Mesenchymal stem cell (in vitro differentiated cells and primary cell): ENCODE measurements at regions not wholly inside any gene's neighbourhood (a gene's known extent, or its start where the extent isn't known, plus 50 kb on each side); places are given as distances from the start of the nearest gene placed in this dataset.

Source experiments
- DNase-seq: peaks from one replicate; pipeline ENCODE4 v3.0.0-alpha.2; 2013
- H2AFZ ChIP-seq: one replicate; pipeline ENCODE4 v1.6.1; 2013; ENCODE audit warnings: low read depth, mild to moderate bottlenecking, control low read depth, inconsistent platforms, low read length, moderate library complexity
- H2AK5ac ChIP-seq: 2 replicates; pipeline ENCODE4 v1.6.1; 2013; ENCODE audit warnings: low read length, moderate library complexity, mild to moderate bottlenecking, inconsistent platforms; ENCODE audit not compliant: severe bottlenecking
- H2BK120ac ChIP-seq: one replicate; pipeline ENCODE4 v1.6.1; 2013; ENCODE audit warnings: low read depth, mild to moderate bottlenecking, inconsistent platforms, low read length, moderate library complexity
- H2BK12ac ChIP-seq, 2 experiments: one replicate each; pipeline ENCODE4 v1.6.1; 2013; ENCODE audit warnings: inconsistent platforms in 2 of 2, low read length in 2 of 2, mild to moderate bottlenecking in 2 of 2, moderate library complexity in 2 of 2, control low read depth in 1 of 2
- H2BK15ac ChIP-seq: one replicate; pipeline ENCODE4 v1.6.1; 2013; ENCODE audit warnings: mild to moderate bottlenecking, low read depth, inconsistent platforms; ENCODE audit not compliant: poor library complexity, severe bottlenecking
- H2BK5ac ChIP-seq: 2 replicates; pipeline ENCODE4 v1.6.1; 2013; ENCODE audit warnings: low read depth, mild to moderate bottlenecking, low read length, control low read depth, inconsistent platforms; ENCODE audit not compliant: poor library complexity, severe bottlenecking
- H3K14ac ChIP-seq, 2 experiments: one replicate each; pipeline ENCODE4 v1.6.1; 2013; ENCODE audit warnings: inconsistent platforms in 2 of 2, low read length in 2 of 2, control low read depth in 1 of 2, mild to moderate bottlenecking in 1 of 2, moderate library complexity in 1 of 2
- H3K18ac ChIP-seq, 2 experiments: one replicate each; pipeline ENCODE4 v1.6.1; 2013; ENCODE audit warnings: inconsistent platforms in 2 of 2, low read length in 2 of 2, control low read depth in 1 of 2, low read depth in 1 of 2, mild to moderate bottlenecking in 1 of 2
- H3K23ac ChIP-seq, 2 experiments: one replicate each; pipeline ENCODE4 v1.6.1; 2013; ENCODE audit warnings: inconsistent platforms in 2 of 2, low read length in 2 of 2, mild to moderate bottlenecking in 2 of 2, moderate library complexity in 2 of 2, control low read depth in 1 of 2
- H3K27ac ChIP-seq: 2 replicates; pipeline ENCODE4 v1.5.1; 2013; ENCODE audit warnings: mild to moderate bottlenecking, moderate library complexity, low read length, control low read depth, inconsistent platforms; ENCODE audit not compliant: poor library complexity, severe bottlenecking
- H3K27me3 ChIP-seq, 2 experiments: 2 replicates each; pipeline versions ENCODE4 v1.6.1 to v1.7.0; 2013; ENCODE audit warnings: low read length in 2 of 2, mild to moderate bottlenecking in 2 of 2, moderate library complexity in 2 of 2, control low read depth in 1 of 2, inconsistent platforms in 1 of 2; ENCODE audit not compliant: control insufficient read depth in 1 of 2, insufficient read depth in 1 of 2
- H3K36me3 ChIP-seq, 2 experiments: 2 replicates each; pipeline versions ENCODE4 v1.6.1 to v1.7.0; 2013; ENCODE audit warnings: low read length in 2 of 2, control low read depth in 1 of 2, inconsistent platforms in 1 of 2, low read depth in 1 of 2, mild to moderate bottlenecking in 1 of 2; ENCODE audit not compliant: insufficient read depth in 2 of 2, control insufficient read depth in 1 of 2
- H3K4ac ChIP-seq, 2 experiments: one replicate each; pipeline ENCODE4 v1.6.1; 2013; ENCODE audit warnings: inconsistent platforms in 2 of 2, low read length in 2 of 2, mild to moderate bottlenecking in 2 of 2, moderate library complexity in 2 of 2, control low read depth in 1 of 2, low read depth in 1 of 2
- H3K4me1 ChIP-seq: 2 replicates; pipeline ENCODE4 v1.6.1; 2013; ENCODE audit warnings: low read depth, low read length, control low read depth; ENCODE audit not compliant: control insufficient read depth, insufficient read depth
- H3K4me2 ChIP-seq: 2 replicates; pipeline ENCODE4 v1.6.1; 2013; ENCODE audit warnings: low read length, mild to moderate bottlenecking, inconsistent platforms; ENCODE audit not compliant: poor library complexity, severe bottlenecking
- H3K4me3 ChIP-seq, 2 experiments: 2 replicates each; pipeline versions ENCODE4 v1.5.1 to v1.7.0; 2013; ENCODE audit warnings: low read length in 2 of 2, mild to moderate bottlenecking in 2 of 2, control low read depth in 1 of 2, low read depth in 1 of 2; ENCODE audit not compliant: insufficient read depth in 1 of 2
- H3K79me1 ChIP-seq: replicated peaks from 2 replicates; pipeline ENCODE4 v1.6.1; 2013; ENCODE audit warnings: mild to moderate bottlenecking, control low read depth, low read length, inconsistent platforms; ENCODE audit not compliant: poor library complexity, severe bottlenecking
- H3K9ac ChIP-seq: 2 replicates; pipeline ENCODE4 v1.7.0; 2013; ENCODE audit warnings: mild to moderate bottlenecking, low read length, moderate library complexity
- H3K9me3 ChIP-seq: 2 replicates; pipeline ENCODE4 v1.7.0; 2013; ENCODE audit warnings: mild to moderate bottlenecking, low read length; ENCODE audit not compliant: control insufficient read depth
- H4K8ac ChIP-seq: one replicate; pipeline ENCODE4 v1.6.1; 2013; ENCODE audit warnings: inconsistent platforms, mild to moderate bottlenecking, low read length, moderate library complexity
- H4K91ac ChIP-seq: one replicate; pipeline ENCODE4 v1.6.1; 2013; ENCODE audit warnings: mild to moderate bottlenecking, low read length, inconsistent platforms
- WGBS: methylation state at CpG from one replicate; pipeline ENCODE4 v1.1.7; 2013; ENCODE audit warnings: mixed read lengths; 5-methylcytosine and 5-hydroxymethylcytosine counted together

DNA sequence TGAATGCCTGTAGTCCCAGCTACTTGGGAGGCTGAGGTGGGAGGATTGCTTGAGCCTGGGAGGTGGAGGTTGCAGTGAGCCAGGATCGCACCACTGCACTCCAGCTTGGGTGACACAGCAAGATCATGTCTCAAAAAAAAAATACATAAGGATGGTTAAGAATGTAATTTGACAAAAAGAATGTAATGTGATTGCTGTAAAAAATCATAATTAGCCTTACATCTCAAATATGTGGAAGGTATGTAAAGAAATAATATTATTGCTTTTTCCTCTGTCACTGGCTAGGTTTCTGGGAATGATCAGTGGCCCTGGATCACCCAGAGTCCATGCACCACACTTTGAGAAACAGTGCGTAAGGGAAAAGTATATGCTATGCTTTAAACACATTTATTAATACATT is 106.1 kb upstream of the C1GALT1C1 start:
- Histone ChIP-seq H4K8ac (no peak overlapping the region), H2BK15ac (no peak overlapping the region), H3K4me2 (no peak overlapping the region), H4K91ac (no peak overlapping the region), H2BK12ac (no peak overlapping the region), H2AFZ (no peak overlapping the region), H3K9me3 (no peaks in the 10 kb centered on the region), H2BK5ac (no peak overlapping the region), H3K18ac (no peak overlapping the region), H3K9ac (no peak overlapping the region), H3K4ac (no peak overlapping the region), H3K36me3 (no peaks in the 10 kb centered on the region), H3K14ac (no peak overlapping the region), H3K79me1 (no peaks in the 10 kb centered on the region), H3K4me1 (peaks cover 5% of the 10 kb centered on the region), H3K23ac (no peak overlapping the region), H3K27me3 (no peaks in the 10 kb centered on the region), H2BK120ac (no peak overlapping the region), H3K4me3 (no peak overlapping the region), H3K27ac (no peak overlapping the region), H2AK5ac (no peak overlapping the region)
- WGBS, result no CpG with 5 or more reads among the region's 2 CpGs
- DNase-seq, result no peak

DNA sequence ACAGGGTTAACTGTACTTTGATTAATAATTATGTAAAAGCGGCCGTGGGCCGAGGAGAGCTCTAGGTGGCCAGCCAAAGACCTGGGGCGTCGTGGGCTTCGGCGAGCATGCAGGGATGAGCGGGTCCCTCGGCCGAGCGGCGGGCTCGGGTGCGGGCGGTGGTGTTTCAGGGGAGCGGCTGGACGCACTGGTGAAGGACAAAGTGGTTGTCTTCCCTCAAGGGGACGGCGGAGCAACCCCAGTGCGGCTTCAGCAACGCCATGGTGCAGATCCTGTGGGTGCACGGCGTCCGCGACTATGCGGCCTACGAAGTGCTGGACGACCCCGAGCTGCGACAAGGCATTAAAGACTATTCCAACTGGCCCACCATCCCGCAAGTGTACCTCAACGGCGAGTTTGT is 103.0 kb upstream of the C1GALT1C1 start:
- no peak overlapping the region for H2AK5ac ChIP-seq
- no peak overlapping the region for H2BK5ac ChIP-seq
- no peak overlapping the region for H3K18ac ChIP-seq
- H3K27ac ChIP-seq, result no peak overlapping the region
- H2BK15ac ChIP-seq, result no peak overlapping the region
- H3K23ac ChIP-seq, result no peak overlapping the region
- no peak overlapping the region for H3K4ac ChIP-seq
- H4K91ac ChIP-seq, result no peak overlapping the region
- peaks cover 5% of the 10 kb centered on the region for H3K4me1 ChIP-seq
- no peak overlapping the region for H3K4me2 ChIP-seq
- H3K27me3 ChIP-seq, result no peaks in the 10 kb centered on the region
- H3K36me3 ChIP-seq, result no peaks in the 10 kb centered on the region
- H2BK120ac ChIP-seq, result no peak overlapping the region
- H3K9me3 ChIP-seq, result no peaks in the 10 kb centered on the region
- H2BK12ac ChIP-seq, result no peak overlapping the region
- H3K79me1 ChIP-seq, result no peaks in the 10 kb centered on the region
- no peak overlapping the region for H3K14ac ChIP-seq
- H2AFZ ChIP-seq, result no peak overlapping the region
- H4K8ac ChIP-seq, result no peak overlapping the region
- H3K9ac ChIP-seq, result no peak overlapping the region
- DNase-seq, result no peak
- H3K4me3 ChIP-seq, result no peak overlapping the region
- WGBS, result 93% methylated on average over 28 of the region's 33 CpGs

DNA sequence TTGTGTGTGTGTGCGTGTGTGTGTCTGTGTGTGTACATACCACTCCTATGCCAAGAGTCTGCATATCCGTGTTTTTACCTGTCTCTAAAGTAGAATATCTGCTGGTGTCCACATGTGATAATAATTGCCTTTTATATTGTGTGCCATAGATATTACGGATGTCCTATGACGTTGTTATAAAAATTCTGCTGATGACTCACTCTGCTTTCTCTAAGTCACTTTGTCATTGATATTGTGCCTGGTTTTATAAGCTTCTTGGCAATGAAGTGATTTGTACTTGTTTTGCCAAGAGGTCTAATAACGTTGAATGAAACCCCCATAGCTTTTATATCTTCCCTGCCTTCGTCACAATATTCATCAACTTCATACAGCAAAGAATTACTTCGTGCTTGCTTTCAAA is 102.6 kb upstream of the C1GALT1C1 start:
- Histone ChIP-seq H2BK12ac (no peak overlapping the region), H3K18ac (no peak overlapping the region), H3K4ac (no peak overlapping the region), H3K27me3 (no peaks in the 10 kb centered on the region), H2AFZ (no peak overlapping the region), H2BK120ac (no peak overlapping the region), H3K79me1 (no peaks in the 10 kb centered on the region), H3K4me2 (no peak overlapping the region), H3K27ac (no peak overlapping the region), H3K14ac (no peak overlapping the region), H3K9ac (no peak overlapping the region), H3K23ac (no peak overlapping the region), H2BK5ac (no peak overlapping the region), H3K4me3 (no peak overlapping the region), H3K9me3 (no peaks in the 10 kb centered on the region), H3K36me3 (no peaks in the 10 kb centered on the region), H2BK15ac (no peak overlapping the region), H4K91ac (no peak overlapping the region), H2AK5ac (no peak overlapping the region), H4K8ac (no peak overlapping the region), H3K4me1 (peaks cover 5% of the 10 kb centered on the region)
- WGBS, result 100% methylated on average over 2 of the region's 7 CpGs
- no peak for DNase-seq

DNA sequence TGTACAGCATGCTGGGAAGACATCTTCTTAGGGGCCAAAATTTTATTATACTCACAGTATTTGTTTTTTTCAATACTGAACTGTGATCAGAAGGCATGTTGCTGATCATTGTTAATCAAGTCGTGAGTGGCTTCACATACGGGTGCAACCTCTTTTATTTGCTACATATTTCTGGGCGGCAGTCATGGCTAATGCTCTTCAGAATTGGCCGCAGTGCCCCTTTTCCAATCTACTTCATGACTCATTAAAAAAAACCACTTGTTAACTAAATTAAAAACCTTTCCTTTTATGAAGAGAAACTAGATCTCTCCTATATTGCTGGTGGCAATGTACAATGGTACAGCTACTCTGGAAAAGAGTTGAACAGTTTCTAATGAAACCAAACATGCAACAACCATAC is 101.5 kb upstream of the C1GALT1C1 start:
- H3K9me3 ChIP-seq, result no peaks in the 10 kb centered on the region
- no peak overlapping the region for H3K27ac ChIP-seq
- no peak for DNase-seq
- H4K8ac ChIP-seq, result no peak overlapping the region
- no peak overlapping the region for H2BK120ac ChIP-seq
- no peak overlapping the region for H2AK5ac ChIP-seq
- 31% methylated on average over 2 of the region's 4 CpGs for WGBS
- H3K23ac ChIP-seq, result no peak overlapping the region
- H2AFZ ChIP-seq, result no peak overlapping the region
- no peak overlapping the region for H3K4me2 ChIP-seq
- H3K18ac ChIP-seq, result no peak overlapping the region
- no peak overlapping the region for H2BK5ac ChIP-seq
- H3K4me1 ChIP-seq, result peaks cover 5% of the 10 kb centered on the region
- no peak overlapping the region for H3K9ac ChIP-seq
- no peak overlapping the region for H3K4ac ChIP-seq
- H2BK15ac ChIP-seq, result no peak overlapping the region
- no peak overlapping the region for H3K14ac ChIP-seq
- no peak overlapping the region for H4K91ac ChIP-seq
- no peaks in the 10 kb centered on the region for H3K36me3 ChIP-seq
- H2BK12ac ChIP-seq, result no peak overlapping the region
- H3K79me1 ChIP-seq, result no peaks in the 10 kb centered on the region
- no peak overlapping the region for H3K4me3 ChIP-seq
- H3K27me3 ChIP-seq, result no peaks in the 10 kb centered on the region
